Body of pancreas (tissue), 4 donors: ENCODE measurements at regions not wholly inside any gene's neighbourhood (a gene's known extent, or its start where the extent isn't known, plus 50 kb on each side); places are given as distances from the start of the nearest gene placed in this dataset.
"Not testable (repeated sequence)": the region's sequence is repeated elsewhere in the genome, so short reads cannot be mapped to it uniquely, and the experiment has no call there.

Experiments
- ATAC-seq: fragments of 150-250 bp; one replicate; pipeline ENCODE4 v1.9.1; 2016
- DNase-seq, 4 donors: peaks; one replicate each; pipeline ENCODE4 v3.0.0-alpha.2; 2019
- H3K27ac ChIP-seq, 4 donors: fragments of 200-600 bp; sonication (generic); 1 replicate in 3 of 4; 2 replicates in 1 of 4; pipeline versions ENCODE4 v1.5.1 to v1.6.1; 2016 to 2019; ENCODE audit warnings: mild to moderate bottlenecking in 1 of 4, mixed read lengths in 1 of 4, moderate library complexity in 1 of 4
- H3K27me3 ChIP-seq, 2 donors: fragments of 200-600 bp; sonication (generic); one replicate each; pipeline ENCODE4 v1.6.0; 2016; ENCODE audit warnings: mild to moderate bottlenecking in 1 of 2
- H3K36me3 ChIP-seq, 2 donors: fragments of 200-600 bp; sonication (generic); replicated peaks in 1 of 2; 2 replicates each; pipeline ENCODE4 v1.5.1; 2016; ENCODE audit warnings: low read depth in 2 of 2; ENCODE audit not compliant: insufficient read depth in 1 of 2
- H3K4me1 ChIP-seq: fragments of 200-600 bp; sonication (generic); one replicate; pipeline ENCODE4 v1.6.0; 2016
- H3K4me3 ChIP-seq, 2 donors: fragments of 200-600 bp; sonication (generic); 1 replicate in 1 of 2; 2 replicates in 1 of 2; pipeline ENCODE4 v1.5.1; 2016 to 2019
- H3K9me3 ChIP-seq, 3 donors: fragments of 200-600 bp; sonication (generic); 1 replicate in 2 of 3; 2 replicates in 1 of 3; pipeline ENCODE4 v1.5.1; 2016
- CTCF ChIP-seq, 7 experiments: fragments of 450-650 bp in 4 of 7; fragments of 200-600 bp in 3 of 7; sonication (generic) in 3 of 7; IDR thresholded peaks; one replicate each; pipeline ENCODE4 v1.5.1; 2016 to 2019; ENCODE audit warnings: antibody characterized with exemption in 7 of 7
- POLR2A ChIP-seq, 3 donors: fragments of 450-650 bp; IDR thresholded peaks; one replicate each; pipeline ENCODE4 v1.6.1; 2016; ENCODE audit warnings: antibody characterized with exemption in 3 of 3, mild to moderate bottlenecking in 2 of 3
- WGBS, 2 donors: methylation state at CpG; one replicate each; pipeline ENCODE4 v1.1.5; 2017; 5-methylcytosine and 5-hydroxymethylcytosine counted together
- intact Hi-C: fragments of 100-400 bp; cut with DNase I; formaldehyde crosslinking; loops from one replicate; pipeline ENCODE4 v1.15.1; 2023

- WGBS, 2 donors = 52 to 54% methylated on average over 7 of the region's 7 CpGs
- Histone ChIP-seq H3K4me1 (no peaks in the 10 kb centered on the region), H3K4me3 (no peak overlapping the region), H3K36me3 (no peaks in the 10 kb centered on the region), H3K9me3 (no peaks in the 10 kb centered on the region), H3K27me3 (no peaks in the 10 kb centered on the region), H3K27ac (no peak overlapping the region)
- no peak for ATAC-seq
- peak in 1 of 4 donors; percentile 10 for DNase-seq
- TF ChIP-seq CTCF (IDR thresholded peaks at IDR 0.05) (no peak), POLR2A (IDR thresholded peaks at IDR 0.05) (no peak)
- intact Hi-C loops = no loop called here
These were observed 98.2 kb upstream of the ALDH1A1 start for GRCh38 chr9:73050887-73051550.

- DNase-seq = no peak
- H3K4me1 ChIP-seq = no peaks in the 10 kb centered on the region
- no peak overlapping the region for H3K27ac ChIP-seq
- H3K27me3 ChIP-seq = no peaks in the 10 kb centered on the region
- H3K4me3 ChIP-seq = no peak overlapping the region
- no peaks in the 10 kb centered on the region for H3K9me3 ChIP-seq
- WGBS, 2 donors = 78% methylated on average over 5 of the region's 5 CpGs
- no peak for ATAC-seq
- intact Hi-C loops = no loop called here
- H3K36me3 ChIP-seq = no peaks in the 10 kb centered on the region
- TF ChIP-seq CTCF (IDR thresholded peaks at IDR 0.05) (no peak), POLR2A (IDR thresholded peaks at IDR 0.05) (no peak)
These were observed 97.4 kb upstream of the ALDH1A1 start for GRCh38 chr9:73050065-73050816.

GRCh38 chr9:73049280-73049679 lies 96.4 kb upstream of the ALDH1A1 start:
- Histone ChIP-seq H3K27me3 (no peaks in the 10 kb centered on the region), H3K4me1 (no peaks in the 10 kb centered on the region), H3K27ac (no peak overlapping the region), H3K36me3 (no peaks in the 10 kb centered on the region), H3K9me3 (no peaks in the 10 kb centered on the region), H3K4me3 (no peak overlapping the region)
- TF ChIP-seq CTCF (IDR thresholded peaks at IDR 0.05) (no peak), POLR2A (IDR thresholded peaks at IDR 0.05) (no peak)
- no peak for DNase-seq
- intact Hi-C loops = no loop called here
- no peak for ATAC-seq

GRCh38 chr9:73046769-73047168 lies 93.9 kb upstream of the ALDH1A1 start:
- H3K27me3 ChIP-seq = no peaks in the 10 kb centered on the region
- no peak for TF ChIP-seq POLR2A (IDR thresholded peaks at IDR 0.05)
- no peak for TF ChIP-seq CTCF (IDR thresholded peaks at IDR 0.05)
- H3K27ac ChIP-seq = no peak overlapping the region
- no peak overlapping the region for H3K4me3 ChIP-seq
- DNase-seq (no peak), ATAC-seq (no peak)
- WGBS, 2 donors = 54 to 73% methylated on average over 1 of the region's 1 CpG
- no peaks in the 10 kb centered on the region for H3K9me3 ChIP-seq
- H3K36me3 ChIP-seq = no peaks in the 10 kb centered on the region
- H3K4me1 ChIP-seq = no peaks in the 10 kb centered on the region
- intact Hi-C loops = no loop called here

GRCh38 chr9:73044776-73045175 lies 91.9 kb upstream of the ALDH1A1 start:
- H3K9me3 ChIP-seq, ATAC-seq, H3K27me3 ChIP-seq, DNase-seq, H3K36me3 ChIP-seq, intact Hi-C loops, H3K4me1 ChIP-seq, H3K27ac ChIP-seq, H3K4me3 ChIP-seq: not testable (repeated sequence)
- 87 to 89% methylated on average over 4 of the region's 4 CpGs for WGBS, 2 donors
